GM23338 (cell line): ENCODE measurements at regions not wholly inside any gene's neighbourhood (a gene's known extent, or its start where the extent isn't known, plus 50 kb on each side); places are given as distances from the start of the nearest gene placed in this dataset.

Experiments
- ATAC-seq: fragments of 200-7000 bp; cut with Tn5 transposase; 3 replicates; pipeline ENCODE4 v1.9.1; 2020
- DNase-seq: peaks from one replicate; pipeline ENCODE4 v3.0.0-alpha.2; 2015; ENCODE audit warnings: low spot score
- H2AFZ ChIP-seq: fragments of 200-600 bp; sonication (generic); 2 replicates; pipeline ENCODE4 v1.8.0; 2016; ENCODE audit warnings: antibody characterized with exemption, mild to moderate bottlenecking, moderate library complexity
- H3F3A ChIP-seq: fragments of 200-600 bp; sonication (generic); replicated peaks from 2 replicates; pipeline ENCODE4 v1.8.0; 2017; ENCODE audit warnings: antibody characterized with exemption, mixed run types, low read depth
- H3K27ac ChIP-seq: fragments of 200-600 bp; sonication (generic); 2 replicates; pipeline ENCODE4 v1.6.1; 2016; ENCODE audit warnings: low read depth
- H3K27me3 ChIP-seq: fragments of 200-600 bp; sonication (generic); 2 replicates; pipeline ENCODE4 v1.8.0; 2016; ENCODE audit warnings: mild to moderate bottlenecking, mixed run types, moderate library complexity; ENCODE audit not compliant: insufficient read depth
- H3K36me3 ChIP-seq: fragments of 200-600 bp; sonication (generic); 2 replicates; pipeline ENCODE4 v1.8.0; 2016; ENCODE audit warnings: mild to moderate bottlenecking; ENCODE audit not compliant: insufficient read depth
- H3K4me1 ChIP-seq: fragments of 200-600 bp; sonication (generic); 2 replicates; pipeline ENCODE4 v1.8.0; 2016; ENCODE audit warnings: mild to moderate bottlenecking, moderate library complexity; ENCODE audit not compliant: insufficient read depth
- H3K4me2 ChIP-seq: fragments of 200-600 bp; sonication (generic); 2 replicates; pipeline ENCODE4 v1.7.1; 2017; ENCODE audit warnings: mixed run types
- H3K4me3 ChIP-seq: fragments of 200-600 bp; sonication (generic); 2 replicates; pipeline ENCODE4 v1.6.1; 2016; ENCODE audit warnings: mixed run types
- H3K79me2 ChIP-seq: fragments of 200-600 bp; sonication (generic); replicated peaks from 2 replicates; pipeline ENCODE4 v1.8.0; 2017; ENCODE audit warnings: mild to moderate bottlenecking; ENCODE audit not compliant: insufficient read depth
- H3K9me2 ChIP-seq: fragments of 200-600 bp; sonication (generic); 2 replicates; pipeline ENCODE4 v1.8.0; 2017; ENCODE audit not compliant: insufficient read depth
- H4K20me1 ChIP-seq: fragments of 200-600 bp; sonication (generic); replicated peaks from 2 replicates; pipeline ENCODE4 v1.8.0; 2017; ENCODE audit warnings: mild to moderate bottlenecking; ENCODE audit not compliant: insufficient read depth
- H3K27ac Mint-ChIP-seq: 2 replicates; pipeline ENCODE4 v1.8.0; 2020; ENCODE audit warnings: inconsistent platforms, mild to moderate bottlenecking, moderate library complexity, mixed read lengths
- H3K27me3 Mint-ChIP-seq: 3 replicates; pipeline ENCODE4 v1.8.0; 2022; ENCODE audit warnings: low read depth, mild to moderate bottlenecking, moderate library complexity, mixed read lengths, inconsistent platforms; ENCODE audit not compliant: insufficient read depth, poor library complexity
- H3K36me3 Mint-ChIP-seq: 3 replicates; pipeline ENCODE4 v1.8.0; 2021; ENCODE audit warnings: low read depth, mild to moderate bottlenecking, inconsistent platforms, moderate library complexity, mixed read lengths
- H3K4me1 Mint-ChIP-seq: 3 replicates; pipeline ENCODE4 v1.8.0; 2020; ENCODE audit warnings: mild to moderate bottlenecking, inconsistent platforms, mixed read lengths
- H3K4me3 Mint-ChIP-seq: 3 replicates; pipeline ENCODE4 v1.8.0; 2021; ENCODE audit warnings: moderate library complexity, mild to moderate bottlenecking, inconsistent platforms, mixed read lengths
- H3K9me3 Mint-ChIP-seq: 3 replicates; pipeline ENCODE4 v1.8.0; 2020; ENCODE audit warnings: moderate library complexity, mild to moderate bottlenecking, inconsistent platforms, mixed read lengths
- CREB1 ChIP-seq: fragments of 250-450 bp; sonication (Bioruptor Pico); IDR thresholded peaks from 2 replicates; pipeline ENCODE4 v1.5.0; 2020; ENCODE audit warnings: low read depth, mild to moderate bottlenecking, moderate library complexity
- CTCF ChIP-seq, 2 experiments: fragments of 200-600 bp in 1 of 2; sonication (generic) in 1 of 2; conservative IDR thresholded peaks; 2 replicates each; pipeline versions ENCODE4 v1.5.1 to v1.6.1; 2016 to 2017; ENCODE audit warnings: antibody characterized with exemption in 2 of 2, low read depth in 2 of 2, mild to moderate bottlenecking in 2 of 2, moderate library complexity in 1 of 2
- EZH2 ChIP-seq: fragments of 200-600 bp; sonication (generic); IDR thresholded peaks from one replicate; pipeline ENCODE4 v1.8.0; 2017; ENCODE audit warnings: antibody characterized with exemption, mild to moderate bottlenecking, low read depth; ENCODE audit not compliant: unreplicated experiment
- EZH2phosphoT487 ChIP-seq: fragments of 200-600 bp; sonication (generic); IDR thresholded peaks from one replicate; pipeline ENCODE4 v1.8.1; 2018; ENCODE audit warnings: antibody characterized with exemption; ENCODE audit not compliant: unreplicated experiment
- JUNB ChIP-seq: IDR thresholded peaks from one replicate; pipeline ENCODE4 v1.6.1; 2016; ENCODE audit warnings: antibody characterized with exemption; ENCODE audit not compliant: unreplicated experiment
- NANOG ChIP-seq: IDR thresholded peaks from 2 replicates; pipeline ENCODE4 v1.6.1; 2016; ENCODE audit warnings: antibody characterized with exemption, borderline replicate concordance
- POLR2AphosphoS5 ChIP-seq: IDR thresholded peaks from 2 replicates; pipeline ENCODE4 v1.6.1; 2016; ENCODE audit warnings: antibody characterized with exemption, low read depth
- REST ChIP-seq: IDR thresholded peaks from one replicate; pipeline ENCODE4 v1.6.1; 2018; ENCODE audit warnings: antibody characterized with exemption; ENCODE audit not compliant: unreplicated experiment
- STAT1 ChIP-seq: IDR thresholded peaks from one replicate; pipeline ENCODE4 v1.6.1; 2016; ENCODE audit warnings: antibody characterized with exemption; ENCODE audit not compliant: unreplicated experiment
- ZNF114 ChIP-seq: fragments of 250-450 bp; sonication (Bioruptor Pico); IDR thresholded peaks from 2 replicates; pipeline ENCODE4 v1.5.0; 2020; ENCODE audit warnings: mild to moderate bottlenecking, moderate library complexity
- ZNF331 ChIP-seq: fragments of 250-450 bp; sonication (Bioruptor Pico); IDR thresholded peaks from 2 replicates; pipeline ENCODE4 v1.5.0; 2020; ENCODE audit warnings: low read depth, mild to moderate bottlenecking, moderate library complexity
- TF ChIP-seq, protein P1 (sequence below): fragments of 250-450 bp; sonication (Bioruptor Pico); IDR thresholded peaks from 2 replicates; pipeline ENCODE4 v1.5.0; 2020; ENCODE audit warnings: mild to moderate bottlenecking, moderate library complexity

GRCh38 chr6:82568290-82568993 is 204.8 kb downstream of the TPBG start (continued):
- TF ChIP-seq CREB1 (no peak), EZH2 (no peak), CTCF (conservative IDR thresholded peaks at IDR 0.05; ENCODE audit: low read depth in 2 of 2) (no peak), POLR2AphosphoS5 (no peak), REST (no peak)

GRCh38 chr6:82569022-82569421 is 205.4 kb downstream of the TPBG start:
- peaks cover 11% of the 10 kb centered on the region for H3K4me1 Mint-ChIP-seq
- Histone ChIP-seq H3K4me1 (peaks cover 11% of the 10 kb centered on the region; the same call in 1 of the 2 replicates), H4K20me1 (no peaks in the 10 kb centered on the region), H3K4me2 (no peak overlapping the region), H3K27me3 (no peaks in the 10 kb centered on the region), H3F3A (no peaks in the 10 kb centered on the region), H2AFZ (no peak overlapping the region), H3K36me3 (no peaks in the 10 kb centered on the region), H3K9me2 (no peaks in the 10 kb centered on the region; the same call in 1 of the 2 replicates), H3K4me3 (no peak overlapping the region), H3K27ac (no peak overlapping the region), H3K79me2 (no peaks in the 10 kb centered on the region)
- no peak overlapping the region for H3K27ac Mint-ChIP-seq
- no peaks in the 10 kb centered on the region for H3K27me3 Mint-ChIP-seq
- H3K36me3 Mint-ChIP-seq = no peaks in the 10 kb centered on the region
- no peaks in the 10 kb centered on the region for H3K9me3 Mint-ChIP-seq
- no peak overlapping the region for H3K4me3 Mint-ChIP-seq
- DNase-seq (no peak), ATAC-seq (no peak)
- TF ChIP-seq ZNF114 (CRISPR knock-in tag) = no peak
- TF ChIP-seq EZH2 = no peak
- TF ChIP-seq CREB1 = no peak
- no peak for TF ChIP-seq ZNF331 (CRISPR knock-in tag)
- no peak for TF ChIP-seq STAT1
- no peak for TF ChIP-seq NANOG
- no peak for TF ChIP-seq JUNB
- TF ChIP-seq EZH2phosphoT487 = no peak
- TF ChIP-seq, protein P1, sequence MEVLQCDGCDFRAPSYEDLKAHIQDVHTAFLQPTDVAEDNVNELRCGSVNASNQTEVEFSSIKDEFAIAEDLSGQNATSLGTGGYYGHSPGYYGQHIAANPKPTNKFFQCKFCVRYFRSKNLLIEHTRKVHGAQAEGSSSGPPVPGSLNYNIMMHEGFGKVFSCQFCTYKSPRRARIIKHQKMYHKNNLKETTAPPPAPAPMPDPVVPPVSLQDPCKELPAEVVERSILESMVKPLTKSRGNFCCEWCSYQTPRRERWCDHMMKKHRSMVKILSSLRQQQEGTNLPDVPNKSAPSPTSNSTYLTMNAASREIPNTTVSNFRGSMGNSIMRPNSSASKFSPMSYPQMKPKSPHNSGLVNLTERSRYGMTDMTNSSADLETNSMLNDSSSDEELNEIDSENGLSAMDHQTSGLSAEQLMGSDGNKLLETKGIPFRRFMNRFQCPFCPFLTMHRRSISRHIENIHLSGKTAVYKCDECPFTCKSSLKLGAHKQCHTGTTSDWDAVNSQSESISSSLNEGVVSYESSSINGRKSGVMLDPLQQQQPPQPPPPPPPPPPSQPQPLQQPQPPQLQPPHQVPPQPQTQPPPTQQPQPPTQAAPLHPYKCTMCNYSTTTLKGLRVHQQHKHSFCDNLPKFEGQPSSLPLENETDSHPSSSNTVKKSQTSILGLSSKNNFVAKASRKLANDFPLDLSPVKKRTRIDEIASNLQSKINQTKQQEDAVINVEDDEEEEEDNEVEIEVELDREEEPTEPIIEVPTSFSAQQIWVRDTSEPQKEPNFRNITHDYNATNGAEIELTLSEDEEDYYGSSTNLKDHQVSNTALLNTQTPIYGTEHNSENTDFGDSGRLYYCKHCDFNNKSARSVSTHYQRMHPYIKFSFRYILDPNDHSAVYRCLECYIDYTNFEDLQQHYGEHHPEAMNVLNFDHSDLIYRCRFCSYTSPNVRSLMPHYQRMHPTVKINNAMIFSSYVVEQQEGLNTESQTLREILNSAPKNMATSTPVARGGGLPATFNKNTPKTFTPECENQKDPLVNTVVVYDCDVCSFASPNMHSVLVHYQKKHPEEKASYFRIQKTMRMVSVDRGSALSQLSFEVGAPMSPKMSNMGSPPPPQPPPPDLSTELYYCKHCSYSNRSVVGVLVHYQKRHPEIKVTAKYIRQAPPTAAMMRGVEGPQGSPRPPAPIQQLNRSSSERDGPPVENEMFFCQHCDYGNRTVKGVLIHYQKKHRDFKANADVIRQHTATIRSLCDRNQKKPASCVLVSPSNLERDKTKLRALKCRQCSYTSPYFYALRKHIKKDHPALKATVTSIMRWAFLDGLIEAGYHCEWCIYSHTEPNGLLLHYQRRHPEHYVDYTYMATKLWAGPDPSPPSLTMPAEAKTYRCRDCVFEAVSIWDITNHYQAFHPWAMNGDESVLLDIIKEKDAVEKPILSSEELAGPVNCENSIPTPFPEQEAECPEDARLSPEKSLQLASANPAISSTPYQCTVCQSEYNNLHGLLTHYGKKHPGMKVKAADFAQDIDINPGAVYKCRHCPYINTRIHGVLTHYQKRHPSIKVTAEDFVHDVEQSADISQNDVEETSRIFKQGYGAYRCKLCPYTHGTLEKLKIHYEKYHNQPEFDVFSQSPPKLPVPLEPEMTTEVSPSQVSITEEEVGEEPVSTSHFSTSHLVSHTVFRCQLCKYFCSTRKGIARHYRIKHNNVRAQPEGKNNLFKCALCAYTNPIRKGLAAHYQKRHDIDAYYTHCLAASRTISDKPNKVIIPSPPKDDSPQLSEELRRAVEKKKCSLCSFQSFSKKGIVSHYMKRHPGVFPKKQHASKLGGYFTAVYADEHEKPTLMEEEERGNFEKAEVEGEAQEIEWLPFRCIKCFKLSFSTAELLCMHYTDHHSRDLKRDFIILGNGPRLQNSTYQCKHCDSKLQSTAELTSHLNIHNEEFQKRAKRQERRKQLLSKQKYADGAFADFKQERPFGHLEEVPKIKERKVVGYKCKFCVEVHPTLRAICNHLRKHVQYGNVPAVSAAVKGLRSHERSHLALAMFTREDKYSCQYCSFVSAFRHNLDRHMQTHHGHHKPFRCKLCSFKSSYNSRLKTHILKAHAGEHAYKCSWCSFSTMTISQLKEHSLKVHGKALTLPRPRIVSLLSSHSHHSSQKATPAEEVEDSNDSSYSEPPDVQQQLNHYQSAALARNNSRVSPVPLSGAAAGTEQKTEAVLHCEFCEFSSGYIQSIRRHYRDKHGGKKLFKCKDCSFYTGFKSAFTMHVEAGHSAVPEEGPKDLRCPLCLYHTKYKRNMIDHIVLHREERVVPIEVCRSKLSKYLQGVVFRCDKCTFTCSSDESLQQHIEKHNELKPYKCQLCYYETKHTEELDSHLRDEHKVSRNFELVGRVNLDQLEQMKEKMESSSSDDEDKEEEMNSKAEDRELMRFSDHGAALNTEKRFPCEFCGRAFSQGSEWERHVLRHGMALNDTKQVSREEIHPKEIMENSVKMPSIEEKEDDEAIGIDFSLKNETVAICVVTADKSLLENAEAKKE = no peak
